ENCODE measurements at regions not wholly inside any gene's neighbourhood (a gene's known extent, or its start where the extent isn't known, plus 50 kb on each side); places are given as distances from the start of the nearest gene placed in this dataset.

DNA sequence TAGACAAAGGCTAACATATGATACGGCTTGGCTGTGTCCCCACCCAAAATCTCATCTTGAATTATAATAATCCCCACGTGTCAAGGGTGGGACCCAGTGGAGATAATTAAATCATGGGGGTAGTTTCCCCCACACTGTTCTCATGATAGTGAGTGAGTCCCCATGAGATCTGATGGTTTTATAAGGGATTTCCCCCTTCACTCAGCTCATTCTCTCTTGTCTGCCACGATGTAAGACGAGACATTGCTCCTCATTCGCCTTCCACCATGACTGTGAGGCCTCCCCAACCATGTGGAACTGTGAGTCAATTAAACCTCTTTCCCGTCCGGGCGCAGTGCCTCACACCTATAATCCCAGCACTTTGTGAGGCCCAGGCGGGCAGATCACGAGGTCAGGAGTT lies 143.5 kb downstream of the RXFP2 start:
- no peaks in the 10 kb centered on the region for H3K9me3 ChIP-seq
- peaks cover 3 to 10% of the 10 kb centered on the region in 2 experiments; a peak in 3 of 4 replicates for H3K4me1 ChIP-seq (ENCODE audit: control insufficient read depth in 1 of 2, insufficient read depth in 2 of 2, low read depth in 1 of 2, low read length in 1 of 2)
- H3K4me3 ChIP-seq (ENCODE audit: low read depth in 2 of 2, low read length in 1 of 2): no peak overlapping the region
- H4K20me1 ChIP-seq (ENCODE audit: insufficient read depth): no peaks in the 10 kb centered on the region
- DNase-seq: no peak
- H3K4me2 ChIP-seq: no peak overlapping the region
- H3K79me2 ChIP-seq (ENCODE audit: insufficient read depth): no peaks in the 10 kb centered on the region
- no peaks in the 10 kb centered on the region for H3K36me3 ChIP-seq (replicated peaks in 1 of 2; ENCODE audit: control insufficient read depth in 1 of 2, insufficient read depth in 2 of 2, low read length in 1 of 2)
- CTCF ChIA-PET: interaction anchor here (0.7 kb wide), 1 partner anchor 27 kb away, joined by 3 read pairs; no protein-coding TSS in a partner anchor
- no peaks in the 10 kb centered on the region for H3K9me2 ChIP-seq
- H3K27ac ChIP-seq (ENCODE audit: low read depth in 2 of 2, low read length in 1 of 2): no peak overlapping the region
- 84% methylated on average over 10 of the region's 10 CpGs for WGBS (ENCODE audit: low lambda C conversion rate)
- H3K9ac ChIP-seq: no peak overlapping the region
- H3F3A ChIP-seq (replicated peaks; ENCODE audit: insufficient read depth): no peaks in the 10 kb centered on the region
- TF ChIP-seq YY1 (IDR thresholded peaks at IDR 0.05; ENCODE audit: low read depth): no peak
- TF ChIP-seq NRF1 (IDR thresholded peaks at IDR 0.05; ENCODE audit: low read depth, low read length): no peak
- TF ChIP-seq RXRA (IDR thresholded peaks at IDR 0.05; ENCODE audit: borderline replicate concordance, low read depth): no peak
- no peak for TF ChIP-seq MEF2A (IDR thresholded peaks at IDR 0.05; ENCODE audit: borderline replicate concordance, low read depth)
- no peak for TF ChIP-seq USF2 (IDR thresholded peaks at IDR 0.05; ENCODE audit: borderline replicate concordance, low read depth, low read length)
- TF ChIP-seq GATA2 (CRISPR knock-in tag; IDR thresholded peaks at IDR 0.05): no peak
- TF ChIP-seq RCOR1 (IDR thresholded peaks at IDR 0.05; ENCODE audit: low read length): no peak
- no peak for TF ChIP-seq MXI1 (IDR thresholded peaks at IDR 0.05; ENCODE audit: low read depth, low read length)
- TF ChIP-seq EZH2phosphoT487 (IDR thresholded peaks at IDR 0.05; ENCODE audit: borderline replicate concordance, low read depth): no peak
- TF ChIP-seq IRF3 (IDR thresholded peaks at IDR 0.05; ENCODE audit: low read depth, low read length): no peak
- TF ChIP-seq FOSL2 (IDR thresholded peaks at IDR 0.05; ENCODE audit: borderline replicate concordance, low read depth): no peak
- no peak for TF ChIP-seq MAX (IDR thresholded peaks at IDR 0.05; ENCODE audit: low read depth)
- TF ChIP-seq TEAD4 (IDR thresholded peaks at IDR 0.05; ENCODE audit: borderline replicate concordance, insufficient read depth): no peak
- POLR2A ChIA-PET: no interaction called here
- H3K27me3 ChIP-seq (ENCODE audit: insufficient read depth): no peaks in the 10 kb centered on the region
- no peak overlapping the region for H2AFZ ChIP-seq (ENCODE audit: low read depth)

DNA sequence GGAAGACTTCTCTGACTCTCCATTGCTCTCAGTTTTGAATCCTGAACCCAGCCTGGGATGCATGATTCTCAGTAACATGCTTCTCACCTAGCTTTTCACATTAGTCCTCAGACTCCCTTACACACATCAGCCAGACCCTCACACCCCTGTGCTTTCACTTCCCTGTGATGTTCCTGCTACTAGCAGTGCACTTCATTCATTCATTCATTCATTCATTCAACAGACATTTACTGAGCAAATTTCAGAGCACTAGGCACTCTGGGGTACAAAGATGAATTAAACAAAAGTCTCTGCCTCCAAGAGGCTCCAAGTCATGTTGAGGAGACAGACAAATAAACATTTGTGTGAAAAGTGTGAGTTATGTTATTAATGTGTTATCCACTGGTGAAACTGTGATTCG lies 145.2 kb downstream of the RXFP2 start:
- Histone ChIP-seq H3K4me1 (ENCODE audit: control insufficient read depth in 1 of 2, insufficient read depth in 2 of 2, low read depth in 1 of 2, low read length in 1 of 2) (peaks cover 7 to 10% of the 10 kb centered on the region in 2 experiments; a peak in 3 of 4 replicates), H3F3A (replicated peaks; ENCODE audit: insufficient read depth) (no peaks in the 10 kb centered on the region), H3K4me3 (ENCODE audit: low read depth in 2 of 2, low read length in 1 of 2) (no peak overlapping the region), H3K27me3 (ENCODE audit: insufficient read depth) (no peaks in the 10 kb centered on the region), H3K9ac (no peak overlapping the region), H4K20me1 (ENCODE audit: insufficient read depth) (no peaks in the 10 kb centered on the region), H3K9me3 (no peaks in the 10 kb centered on the region), H3K4me2 (no peak overlapping the region), H3K9me2 (no peaks in the 10 kb centered on the region), H2AFZ (ENCODE audit: low read depth) (no peak overlapping the region), H3K79me2 (ENCODE audit: insufficient read depth) (no peaks in the 10 kb centered on the region), H3K27ac (ENCODE audit: low read depth in 2 of 2, low read length in 1 of 2) (no peak overlapping the region), H3K36me3 (replicated peaks in 1 of 2; ENCODE audit: control insufficient read depth in 1 of 2, insufficient read depth in 2 of 2, low read length in 1 of 2) (no peaks in the 10 kb centered on the region)
- POLR2A ChIA-PET: no interaction called here
- 63% methylated on average over 1 of the region's 1 CpG for WGBS (ENCODE audit: low lambda C conversion rate)
- DNase-seq: no peak
- CTCF ChIA-PET: no interaction called here
- TF ChIP-seq GATA2 (CRISPR knock-in tag; IDR thresholded peaks at IDR 0.05) (no peak), FOXJ3 (CRISPR knock-in tag; IDR thresholded peaks at IDR 0.05) (no peak), NFIC (IDR thresholded peaks at IDR 0.05; ENCODE audit: borderline replicate concordance) (no peak), REST (IDR thresholded peaks at IDR 0.05; ENCODE audit: low read depth, low read length) (no peak), RCOR1 (IDR thresholded peaks at IDR 0.05; ENCODE audit: low read length) (no peak), ELF1 (IDR thresholded peaks at IDR 0.05) (no peak), CTCF (IDR thresholded peaks at IDR 0.05) (no peak), USF2 (IDR thresholded peaks at IDR 0.05; ENCODE audit: borderline replicate concordance, low read depth, low read length) (no peak), MAX (IDR thresholded peaks at IDR 0.05; ENCODE audit: low read depth) (no peak), MXI1 (IDR thresholded peaks at IDR 0.05; ENCODE audit: low read depth, low read length) (no peak), RXRA (IDR thresholded peaks at IDR 0.05; ENCODE audit: borderline replicate concordance, low read depth) (no peak)
